ENCODE measurements at regions not wholly inside any gene's neighbourhood (a gene's known extent, or its start where the extent isn't known, plus 50 kb on each side); places are given as distances from the start of the nearest gene placed in this dataset.

GRCh38 chrX:120015145-120016067, 62.1 kb downstream of the RHOXF2B start (continued):
- TF ChIP-seq ZBTB6 (tag by site-specific recombination; IDR thresholded peaks at IDR 0.05) = no peak
- TF ChIP-seq EGR2 (tag by site-specific recombination; IDR thresholded peaks at IDR 0.05; ENCODE audit: low read depth) = peak; percentile 59
- TF ChIP-seq ZSCAN5A (tag by site-specific recombination; IDR thresholded peaks at IDR 0.05) = no peak
- TF ChIP-seq ZNF335 (tag by site-specific recombination; conservative IDR thresholded peaks at IDR 0.05) = peak; percentile 95
- TF ChIP-seq ZNF302 (tag by site-specific recombination; IDR thresholded peaks at IDR 0.05; ENCODE audit: low read depth) = no peak
- no peak for TF ChIP-seq ZNF510 (tag by site-specific recombination; IDR thresholded peaks at IDR 0.05; ENCODE audit: insufficient replicate concordance)
- TF ChIP-seq ZNF366 (tag by site-specific recombination; conservative IDR thresholded peaks at IDR 0.05) = no peak
- no peak for TF ChIP-seq ZNF394 (tag by site-specific recombination; IDR thresholded peaks at IDR 0.05; ENCODE audit: borderline replicate concordance)
- TF ChIP-seq ZNF2 (tag by site-specific recombination; IDR thresholded peaks at IDR 0.05) = no peak
- TF ChIP-seq YY2 (tag by site-specific recombination; IDR thresholded peaks at IDR 0.05) = no peak
- TF ChIP-seq ZNF26 (tag by site-specific recombination; IDR thresholded peaks at IDR 0.05) = no peak
- TF ChIP-seq ZNF18 (tag by site-specific recombination; IDR thresholded peaks at IDR 0.05) = peak; percentile 33; the same call in 1 of the 2 replicates
- TF ChIP-seq ZNF350 (tag by site-specific recombination; IDR thresholded peaks at IDR 0.05) = no peak
- no peak for TF ChIP-seq ZFP41 (tag by site-specific recombination; IDR thresholded peaks at IDR 0.05; ENCODE audit: borderline replicate concordance)
- peak; percentile 73 for TF ChIP-seq CTCF (tag by site-specific recombination; IDR thresholded peaks at IDR 0.05)
- no peak for TF ChIP-seq ZNF473 (tag by site-specific recombination; IDR thresholded peaks at IDR 0.05)
- peak; percentile 87 for TF ChIP-seq ZBTB26 (tag by site-specific recombination; optimal IDR thresholded peaks at IDR 0.05)
- TF ChIP-seq SP3 (tag by site-specific recombination; IDR thresholded peaks at IDR 0.05) = peak; percentile 55
- TF ChIP-seq ZNF146 (tag by site-specific recombination; IDR thresholded peaks at IDR 0.05) = no peak
- no peak for TF ChIP-seq ZNF747 (tag by site-specific recombination; IDR thresholded peaks at IDR 0.05)
- 0 out of 2 replicates have a peak, but pooled peaks have one; percentile 54 for TF ChIP-seq ZBTB48 (tag by site-specific recombination; IDR thresholded peaks at IDR 0.05)
- no peak for TF ChIP-seq HOXC10 (CRISPR knock-in tag; IDR thresholded peaks at IDR 0.05)
- no peak for TF ChIP-seq ZNF529 (tag by site-specific recombination; IDR thresholded peaks at IDR 0.05; ENCODE audit: insufficient replicate concordance)
- TF ChIP-seq KLF10 (tag by site-specific recombination; IDR thresholded peaks at IDR 0.05) = no peak
- TF ChIP-seq KLF17 (tag by site-specific recombination; IDR thresholded peaks at IDR 0.05) = peak; percentile 48; the same call in 1 of the 2 replicates
- TF ChIP-seq ZNF155 (tag by site-specific recombination; IDR thresholded peaks at IDR 0.05) = no peak
- no peak for TF ChIP-seq ZNF354C (tag by site-specific recombination; IDR thresholded peaks at IDR 0.05; ENCODE audit: borderline replicate concordance, low read depth)
- TF ChIP-seq GLI2 (tag by site-specific recombination; IDR thresholded peaks at IDR 0.05; ENCODE audit: borderline replicate concordance, low read depth) = no peak
- no peak for TF ChIP-seq ZBTB7A (tag by site-specific recombination; IDR thresholded peaks at IDR 0.05; ENCODE audit: low read depth)
- TF ChIP-seq ZNF624 (tag by site-specific recombination; IDR thresholded peaks at IDR 0.05) = no peak

Measured in HEK293 (cell line).